ENCODE measurements at regions not wholly inside any gene's neighbourhood (a gene's known extent, or its start where the extent isn't known, plus 50 kb on each side); places are given as distances from the start of the nearest gene placed in this dataset.
A peak's percentile ranks its signal among the peaks of the same experiment; 100 is the strongest.

GRCh38 chr6:40247516-40248115 is 313.4 kb upstream of the MOCS1 start:
- H3K4me3 ChIP-seq (ENCODE audit: low read length), result no peak overlapping the region
- no peak for DNase-seq (ENCODE audit: low read depth)
- TF ChIP-seq, protein P1, sequence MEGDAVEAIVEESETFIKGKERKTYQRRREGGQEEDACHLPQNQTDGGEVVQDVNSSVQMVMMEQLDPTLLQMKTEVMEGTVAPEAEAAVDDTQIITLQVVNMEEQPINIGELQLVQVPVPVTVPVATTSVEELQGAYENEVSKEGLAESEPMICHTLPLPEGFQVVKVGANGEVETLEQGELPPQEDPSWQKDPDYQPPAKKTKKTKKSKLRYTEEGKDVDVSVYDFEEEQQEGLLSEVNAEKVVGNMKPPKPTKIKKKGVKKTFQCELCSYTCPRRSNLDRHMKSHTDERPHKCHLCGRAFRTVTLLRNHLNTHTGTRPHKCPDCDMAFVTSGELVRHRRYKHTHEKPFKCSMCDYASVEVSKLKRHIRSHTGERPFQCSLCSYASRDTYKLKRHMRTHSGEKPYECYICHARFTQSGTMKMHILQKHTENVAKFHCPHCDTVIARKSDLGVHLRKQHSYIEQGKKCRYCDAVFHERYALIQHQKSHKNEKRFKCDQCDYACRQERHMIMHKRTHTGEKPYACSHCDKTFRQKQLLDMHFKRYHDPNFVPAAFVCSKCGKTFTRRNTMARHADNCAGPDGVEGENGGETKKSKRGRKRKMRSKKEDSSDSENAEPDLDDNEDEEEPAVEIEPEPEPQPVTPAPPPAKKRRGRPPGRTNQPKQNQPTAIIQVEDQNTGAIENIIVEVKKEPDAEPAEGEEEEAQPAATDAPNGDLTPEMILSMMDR (conservative IDR thresholded peaks at IDR 0.05; ENCODE audit: low read depth, low read length), result no peak

DNA sequence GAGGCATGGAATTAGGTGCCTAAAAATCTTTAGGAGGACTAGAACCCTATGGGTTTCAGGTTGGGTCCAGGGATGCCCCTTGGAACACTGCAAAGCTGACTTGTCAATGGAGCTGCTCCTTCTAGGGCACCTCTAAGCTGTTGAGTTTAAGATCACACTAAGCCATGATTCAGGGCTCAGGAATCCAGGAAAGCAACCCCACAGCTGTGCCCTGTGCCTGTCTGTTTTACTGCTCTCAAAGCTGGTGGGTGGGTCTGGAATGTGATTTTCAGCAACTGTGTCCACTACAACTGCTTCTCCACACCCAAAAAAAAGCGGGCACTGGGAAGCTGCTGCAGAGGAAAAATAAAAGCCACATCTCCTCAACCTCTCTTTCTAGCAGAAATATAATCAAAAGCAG is 310.4 kb upstream of the MOCS1 start:
- DNase-seq (ENCODE audit: low read depth), result peak; percentile 4
- no peak overlapping the region for H3K4me3 ChIP-seq (ENCODE audit: low read length)
- TF ChIP-seq, protein P1 (conservative IDR thresholded peaks at IDR 0.05; ENCODE audit: low read depth, low read length), result no peak

DNA sequence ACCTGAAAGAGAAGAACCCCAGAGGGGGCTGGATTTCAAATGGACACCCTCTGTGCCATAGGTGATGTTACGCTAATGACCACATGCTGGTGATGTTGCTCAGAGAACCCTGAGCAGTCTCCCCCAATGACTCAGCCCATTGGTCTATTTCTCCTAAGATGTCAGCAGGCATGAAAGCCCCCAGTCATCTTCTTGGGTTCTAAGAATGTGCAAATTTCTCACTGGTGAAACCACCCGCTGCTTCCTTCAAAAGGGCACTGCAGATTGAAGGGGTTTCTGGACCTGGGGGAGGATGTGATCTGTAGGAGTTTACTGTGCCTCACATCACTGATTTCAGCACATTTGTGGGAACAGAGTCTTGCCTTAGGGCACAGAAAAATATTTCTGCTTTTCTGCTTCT is 298.4 kb upstream of the MOCS1 start:
- TF ChIP-seq, protein P1 (conservative IDR thresholded peaks at IDR 0.05; ENCODE audit: low read depth, low read length), result no peak
- no peak for DNase-seq (ENCODE audit: low read depth)

DNA sequence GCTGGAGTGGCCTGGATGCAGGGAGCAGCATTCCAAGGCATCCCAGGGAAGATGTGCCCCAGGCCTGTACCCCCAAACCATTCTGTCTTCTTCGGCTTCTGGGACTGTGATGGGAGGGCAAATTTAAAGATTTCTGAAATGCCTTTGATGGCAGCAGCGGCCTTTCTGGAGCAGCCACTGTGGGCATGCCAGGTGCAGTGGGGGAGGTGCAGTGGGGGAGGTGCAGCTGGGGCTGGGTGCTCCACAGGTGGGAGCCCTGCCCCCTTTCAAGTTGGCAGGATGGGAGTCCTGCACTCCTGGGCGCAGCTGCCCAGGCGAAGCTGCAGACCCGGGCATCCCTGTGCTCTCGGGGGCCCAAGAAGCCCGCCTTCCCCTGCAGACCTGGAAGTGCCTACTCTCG is 293.5 kb upstream of the MOCS1 start:
- H3K4me3 ChIP-seq (ENCODE audit: low read length), result no peak overlapping the region
- TF ChIP-seq, protein P1 (conservative IDR thresholded peaks at IDR 0.05; ENCODE audit: low read depth, low read length), result no peak
- no peak for DNase-seq (ENCODE audit: low read depth)

More for the DNA sequence above, 298.4 kb upstream of the MOCS1 start:
- H3K4me3 ChIP-seq (ENCODE audit: low read length), result no peak overlapping the region

DNA sequence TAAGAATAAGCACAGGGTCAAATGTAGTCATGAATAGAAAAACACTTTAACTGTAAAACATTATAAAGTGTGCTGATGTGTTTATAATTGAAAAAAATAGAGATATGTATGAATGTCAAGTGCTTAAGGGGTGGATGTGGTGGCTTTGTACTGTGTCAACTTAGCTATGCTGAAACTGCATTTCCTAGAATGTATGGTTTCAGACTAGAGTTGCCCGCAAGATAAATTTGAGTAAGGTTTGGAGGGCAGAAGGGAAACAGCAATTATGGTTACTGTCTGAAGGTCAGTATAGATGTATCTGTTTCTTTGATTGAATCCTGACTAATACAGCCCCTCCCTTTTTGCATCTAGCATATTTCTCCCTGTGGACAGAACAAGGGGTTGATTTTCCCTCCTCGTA is 288.1 kb upstream of the MOCS1 start:
- TF ChIP-seq, protein P1 (conservative IDR thresholded peaks at IDR 0.05; ENCODE audit: low read depth, low read length), result no peak
- no peak overlapping the region for H3K4me3 ChIP-seq (ENCODE audit: low read length)
- DNase-seq (ENCODE audit: low read depth), result no peak

GRCh38 chr6:40219799-40220198 is 285.5 kb upstream of the MOCS1 start:
- no peak overlapping the region for H3K4me3 ChIP-seq (ENCODE audit: low read length)
- no peak for DNase-seq (ENCODE audit: low read depth)
- TF ChIP-seq, protein P1 (conservative IDR thresholded peaks at IDR 0.05; ENCODE audit: low read depth, low read length), result no peak

DNA sequence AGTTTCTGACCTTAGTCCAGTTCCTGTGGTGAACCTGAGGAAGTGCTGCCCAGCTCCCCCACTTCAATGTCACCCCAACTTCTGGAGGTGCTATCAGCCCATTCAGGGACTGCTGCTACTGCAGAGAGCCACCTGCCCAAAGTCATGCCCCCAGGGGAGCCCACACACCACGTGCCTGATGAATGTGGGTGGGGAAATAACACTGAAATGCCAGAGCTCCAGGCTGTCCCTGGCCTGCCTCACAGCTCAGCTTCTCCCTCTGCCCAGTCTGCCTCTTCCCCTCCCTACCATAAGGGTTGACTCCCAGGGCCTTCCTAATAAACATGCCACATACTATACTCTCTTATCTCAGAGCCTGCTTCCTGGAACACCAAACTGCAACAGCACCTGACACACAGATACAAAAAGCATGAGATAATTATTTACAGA is 276.4 kb upstream of the MOCS1 start:
- TF ChIP-seq, protein P1 (conservative IDR thresholded peaks at IDR 0.05; ENCODE audit: low read depth, low read length), result no peak

More for the DNA sequence above, 276.4 kb upstream of the MOCS1 start:
- no peak for DNase-seq (ENCODE audit: low read depth)
- no peak overlapping the region for H3K4me3 ChIP-seq (ENCODE audit: low read length)
